HuH-7 (cell line): ENCODE measurements at regions not wholly inside any gene's neighbourhood (a gene's known extent, or its start where the extent isn't known, plus 50 kb on each side); places are given as distances from the start of the nearest gene placed in this dataset.
"Not testable (repeated sequence)": the region's sequence is repeated elsewhere in the genome, so short reads cannot be mapped to it uniquely, and the experiment has no call there.

Experiments
- DNase-seq: peaks from one replicate; pipeline ENCODE4 v3.0.0; 2011; ENCODE audit warnings: low spot score

DNA sequence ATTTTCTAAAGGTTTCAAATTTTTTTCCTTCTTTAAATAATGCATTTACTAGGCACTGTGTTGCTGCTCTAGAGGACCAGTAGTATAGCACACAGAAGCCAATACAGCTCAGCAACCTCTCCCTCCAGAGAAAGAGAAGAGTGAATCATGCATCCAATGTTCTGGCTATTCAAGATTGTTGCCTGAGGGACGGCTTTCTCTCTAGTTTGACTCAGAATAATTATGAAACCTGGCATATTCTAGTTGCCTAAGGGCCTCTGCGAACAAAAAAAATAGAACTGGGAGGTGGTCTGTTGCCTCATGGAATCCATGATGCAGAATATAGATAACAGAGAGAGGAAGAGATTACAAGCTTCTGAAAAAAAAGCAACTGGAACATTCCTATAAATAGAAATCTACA lies 1233.3 kb upstream of the PABPC4L start:
- no peak for DNase-seq

DNA sequence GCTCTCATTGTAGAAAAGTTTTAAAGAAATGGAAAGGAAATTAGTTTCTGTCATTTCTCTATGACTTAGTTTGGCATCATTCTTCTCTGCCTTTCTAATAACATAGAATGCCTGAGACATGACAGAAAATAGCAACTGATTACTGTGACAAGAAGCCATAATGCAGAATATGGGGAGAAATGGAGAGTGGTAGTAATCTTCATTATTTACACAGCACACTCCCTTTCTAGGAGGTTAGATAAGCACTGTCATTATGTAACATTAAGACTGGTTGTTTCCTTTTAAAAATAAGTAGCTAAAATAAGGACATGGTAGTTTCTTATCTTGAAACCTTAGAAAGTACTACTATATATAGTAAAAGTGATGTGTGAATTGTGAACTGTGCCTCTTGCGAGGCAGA lies 1227.9 kb upstream of the PABPC4L start:
- no peak for DNase-seq

DNA sequence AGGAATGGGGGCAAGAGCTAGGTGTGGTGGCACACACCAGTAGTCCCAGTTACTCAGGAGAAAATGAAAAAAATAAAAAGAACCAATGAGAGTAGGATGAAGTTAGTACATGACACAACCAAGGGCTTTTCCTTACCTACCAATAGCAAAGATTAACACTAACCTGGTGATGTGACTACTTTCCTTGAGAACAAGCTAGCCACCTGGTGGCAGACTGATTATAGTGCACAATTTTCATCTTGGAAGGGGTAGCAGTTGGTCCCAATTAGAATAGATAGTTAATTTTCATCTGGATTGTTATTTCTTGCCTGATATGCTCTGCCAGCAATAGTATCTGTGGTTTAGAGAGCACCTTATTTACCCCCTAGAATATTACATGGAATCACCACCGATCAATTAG lies 1216.8 kb upstream of the PABPC4L start:
- peak; percentile 8 for DNase-seq

DNA sequence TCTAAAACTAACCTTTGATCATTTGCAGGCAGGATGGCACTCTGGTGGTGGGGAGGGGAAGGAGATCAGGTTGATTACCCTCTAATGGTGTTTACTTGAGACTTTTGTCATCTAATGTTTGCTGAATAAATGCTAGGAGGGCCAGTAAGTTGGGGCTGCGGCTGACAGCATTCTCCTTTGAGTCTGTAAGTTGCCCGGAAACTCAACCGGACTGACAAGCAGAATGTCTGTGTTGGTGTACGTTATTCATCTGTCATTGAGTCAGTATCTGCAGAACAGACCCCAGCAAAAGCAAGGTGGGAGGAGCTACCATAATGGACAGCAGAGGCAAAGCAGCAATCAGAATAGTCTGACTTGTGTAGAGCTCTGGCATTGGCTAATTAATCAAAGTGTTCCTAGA lies 1210.6 kb upstream of the PABPC4L start:
- DNase-seq, result no peak

DNA sequence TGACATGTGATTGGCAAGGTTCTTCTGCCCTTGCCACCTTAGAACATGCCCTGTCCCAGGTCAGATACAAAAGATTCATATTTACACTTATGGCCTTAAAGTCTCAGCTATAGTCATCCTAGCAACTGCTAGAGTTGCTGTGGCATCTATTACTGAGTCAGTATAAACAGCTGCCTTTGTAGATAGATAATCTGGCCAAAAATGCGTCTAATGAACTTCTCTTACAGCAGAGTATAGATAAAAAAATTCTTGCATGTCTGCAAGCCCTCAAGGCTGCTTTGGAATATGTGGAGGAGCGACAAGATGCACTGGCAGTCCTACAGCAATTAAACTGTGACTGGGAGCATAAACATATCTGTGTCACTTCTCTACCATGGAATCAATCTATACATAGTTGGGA lies 1209.7 kb upstream of the PABPC4L start:
- no peak for DNase-seq

DNA sequence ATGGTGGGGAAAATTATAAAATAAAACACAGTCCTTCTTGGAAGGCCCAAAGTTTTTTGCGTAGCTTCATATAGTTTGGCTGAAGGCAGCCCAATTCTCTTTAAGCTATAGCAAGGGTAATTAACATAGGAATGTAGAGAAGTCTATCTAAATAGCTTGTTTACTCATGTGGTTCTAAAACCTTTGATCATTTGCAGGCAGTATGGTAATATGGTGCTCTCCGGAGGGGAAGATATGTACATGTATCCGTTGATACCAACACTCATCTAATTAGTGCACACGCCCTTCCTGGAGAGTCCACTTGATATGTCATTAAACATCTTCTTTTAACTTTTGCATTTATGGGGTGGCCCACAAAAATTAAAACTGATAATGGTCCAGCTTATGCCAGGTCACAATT lies 1207.7 kb upstream of the PABPC4L start:
- not testable (repeated sequence) for DNase-seq

DNA sequence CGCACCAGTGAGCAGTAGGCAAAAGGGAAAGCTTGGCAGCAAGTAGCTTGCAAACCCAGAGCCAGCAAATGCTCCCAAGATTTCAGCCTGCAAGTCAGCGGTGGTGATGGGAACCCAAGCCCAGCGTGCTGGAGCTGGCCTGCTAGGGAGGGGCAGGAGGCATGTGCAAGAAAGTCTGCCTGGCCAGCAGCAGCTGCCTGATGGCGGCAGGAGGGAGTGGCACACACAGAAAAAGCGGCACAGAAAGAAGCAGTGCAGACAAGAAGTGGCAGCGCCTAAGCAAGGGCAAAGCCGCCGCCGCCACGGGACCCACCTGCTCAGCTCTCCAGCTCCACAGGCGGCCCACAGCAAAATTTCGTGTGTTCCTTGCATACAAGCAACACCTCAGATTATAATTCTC lies 1206.5 kb upstream of the PABPC4L start:
- no peak for DNase-seq

DNA sequence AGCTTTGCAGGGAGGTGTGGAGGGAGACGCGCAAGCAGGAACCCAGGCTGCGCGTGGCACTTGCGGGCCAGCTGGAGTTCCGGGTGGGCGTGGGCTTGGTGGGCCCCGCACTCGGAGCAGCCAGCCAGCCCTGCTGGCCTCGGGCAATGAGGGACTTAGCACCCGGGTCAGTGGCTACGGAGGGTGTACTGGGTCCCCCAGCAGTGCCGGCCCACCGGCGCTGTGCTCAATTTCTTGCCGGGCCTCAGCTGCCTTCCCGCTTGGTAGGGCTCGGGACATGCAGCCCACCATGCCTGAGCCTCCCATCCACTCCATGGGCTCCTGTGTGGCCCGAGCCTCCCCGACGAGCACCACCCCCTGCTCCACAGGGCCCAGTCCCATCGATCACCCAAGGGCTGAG lies 1205.0 kb upstream of the PABPC4L start:
- DNase-seq, result not testable (repeated sequence)

DNA sequence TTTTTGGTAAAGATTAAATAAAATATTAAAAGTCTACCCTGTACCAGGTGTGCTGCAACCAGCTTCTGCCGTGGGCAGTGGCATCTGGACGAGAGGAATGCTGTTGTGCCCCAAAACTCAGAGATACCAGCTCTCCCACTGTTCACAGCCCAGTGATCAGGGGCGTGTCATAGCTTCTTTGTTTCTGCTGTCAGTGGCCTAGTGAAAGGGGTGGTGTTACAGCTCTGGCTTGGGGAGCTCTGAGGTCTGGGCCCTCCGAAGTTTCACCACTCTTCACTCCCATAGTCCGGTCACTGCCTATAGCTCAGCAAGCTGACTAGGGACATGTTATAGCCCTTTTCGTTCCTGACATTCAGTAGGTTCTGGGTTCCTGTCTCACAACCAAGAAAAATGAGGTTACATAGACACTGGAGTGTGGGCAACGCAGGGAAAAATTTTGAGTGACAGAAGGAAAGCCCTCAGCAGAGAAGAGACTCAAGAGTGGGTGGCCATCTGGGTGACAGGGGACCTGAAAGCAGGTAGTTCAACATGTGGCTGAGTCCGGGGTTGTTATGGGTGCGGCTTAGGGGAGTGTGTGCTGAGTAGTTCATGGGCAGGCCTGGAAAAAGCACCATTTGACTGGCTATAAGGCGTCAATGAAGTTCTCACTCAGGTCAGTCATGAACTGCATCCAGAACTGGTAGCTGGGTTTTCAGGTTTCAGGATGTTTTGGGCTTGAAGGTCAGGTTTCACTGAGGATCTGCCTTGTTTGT lies 1184.4 kb upstream of the PABPC4L start:
- no peak for DNase-seq

DNA sequence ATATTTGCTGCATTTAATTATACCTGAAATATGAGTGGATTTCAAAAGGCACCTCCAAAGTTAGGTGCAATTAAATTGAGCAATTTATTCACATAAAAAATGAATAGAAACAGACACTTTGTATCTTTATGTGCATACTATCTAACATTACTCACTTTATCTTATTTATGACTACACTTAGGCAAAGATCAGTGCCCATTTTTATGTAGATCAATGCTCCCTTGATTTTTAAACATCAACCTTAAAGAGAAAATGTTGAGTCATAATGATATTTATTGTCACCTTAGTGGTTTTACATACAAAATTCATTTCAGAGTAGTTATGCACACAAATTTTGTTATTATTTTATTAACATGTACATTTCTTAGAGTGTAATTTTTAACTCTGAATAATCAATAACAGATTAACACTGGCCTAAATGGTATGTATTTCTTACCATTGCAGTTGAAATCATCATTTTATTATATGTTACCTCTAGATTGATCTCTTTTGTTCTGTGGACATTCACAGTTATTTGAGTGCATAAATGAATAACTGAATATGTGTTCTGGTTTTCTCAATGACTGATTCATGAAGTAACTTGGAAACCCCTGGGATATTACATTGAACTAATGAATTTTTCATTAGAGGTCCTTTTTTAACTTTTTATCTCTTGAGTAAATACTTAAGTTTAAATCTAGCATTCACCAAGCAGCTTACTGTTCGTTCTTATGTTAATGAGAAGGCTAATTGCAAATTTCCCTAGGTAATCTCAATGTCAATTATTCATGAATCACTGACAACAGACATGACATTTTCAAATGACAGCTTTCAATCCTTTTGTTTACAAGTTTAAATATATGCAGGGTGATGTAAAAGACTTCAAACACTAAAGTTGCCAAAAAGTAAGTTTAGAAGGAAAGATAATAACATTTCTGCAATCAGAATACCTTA lies 1182.0 kb upstream of the PABPC4L start:
- no peak for DNase-seq

DNA sequence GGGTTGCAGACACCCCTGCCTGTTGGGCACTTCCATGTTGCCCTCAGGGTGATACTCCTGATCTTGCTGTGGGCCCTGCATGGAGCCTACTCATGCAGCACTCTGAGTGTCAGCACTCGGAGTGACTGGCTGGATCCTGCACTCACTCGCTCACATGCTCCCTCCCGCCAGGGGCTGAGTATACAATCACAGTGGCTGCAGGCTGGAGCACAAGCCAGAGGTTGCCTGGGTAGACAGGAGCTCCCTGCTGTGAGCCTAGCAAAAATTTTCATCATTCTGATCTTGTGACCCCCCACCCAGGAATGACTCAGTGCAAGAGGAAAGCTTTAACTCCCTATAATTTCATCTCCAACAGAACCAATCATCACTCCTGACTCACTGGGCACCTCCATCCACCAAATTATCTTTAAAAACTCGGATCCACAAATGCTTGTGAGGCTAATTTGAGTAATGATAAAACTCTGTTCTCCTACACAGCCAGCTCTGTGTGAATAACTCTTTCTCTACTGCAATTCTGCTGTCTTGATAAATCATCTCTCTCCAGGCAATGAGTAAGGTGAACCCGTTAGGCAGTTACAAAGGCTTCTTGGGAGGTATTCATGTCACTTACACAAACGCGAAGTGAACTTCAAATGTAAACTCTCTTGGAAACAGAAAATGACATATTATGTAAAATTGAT lies 1180.8 kb upstream of the PABPC4L start:
- no peak for DNase-seq

DNA sequence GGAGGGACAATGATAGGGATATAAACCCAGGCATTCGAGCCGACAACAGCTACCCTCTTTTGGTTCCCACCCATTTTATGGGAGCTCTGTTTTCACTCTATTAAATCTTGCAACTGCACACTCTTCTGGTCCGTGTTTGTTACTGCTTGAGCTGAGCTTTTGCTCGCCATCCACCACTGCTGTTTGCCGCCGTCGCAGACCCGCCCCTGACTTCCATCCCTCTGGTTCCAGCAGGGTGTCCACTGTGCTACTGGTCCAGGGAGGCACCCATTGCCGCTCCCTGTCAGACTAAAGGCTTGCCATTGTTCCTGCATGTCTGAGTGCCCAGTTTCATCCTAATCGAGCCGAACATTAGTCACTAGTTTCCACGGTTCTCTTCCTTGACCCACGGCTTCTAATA lies 1170.5 kb upstream of the PABPC4L start:
- DNase-seq, result no peak

DNA sequence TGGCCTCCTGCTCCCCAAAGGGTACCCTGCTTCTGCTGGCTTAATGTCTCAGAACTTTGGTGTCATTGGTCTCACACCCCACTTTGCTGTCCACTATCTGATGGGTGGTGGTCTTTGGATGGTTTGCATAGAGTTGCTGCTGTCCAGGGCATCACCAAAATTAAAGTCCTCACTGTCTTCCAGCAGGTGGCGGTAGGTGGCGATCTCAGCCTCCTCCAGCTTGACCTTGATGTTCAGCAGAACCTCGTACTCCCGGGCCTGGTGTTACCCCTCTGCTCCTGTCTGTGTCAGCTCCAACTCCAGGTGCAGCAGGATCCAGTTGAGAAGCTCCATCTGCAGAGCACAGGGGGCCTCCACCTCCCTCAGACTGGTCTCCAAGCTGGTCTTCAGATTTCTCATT lies 1169.5 kb upstream of the PABPC4L start:
- peak; percentile 5 for DNase-seq

DNA sequence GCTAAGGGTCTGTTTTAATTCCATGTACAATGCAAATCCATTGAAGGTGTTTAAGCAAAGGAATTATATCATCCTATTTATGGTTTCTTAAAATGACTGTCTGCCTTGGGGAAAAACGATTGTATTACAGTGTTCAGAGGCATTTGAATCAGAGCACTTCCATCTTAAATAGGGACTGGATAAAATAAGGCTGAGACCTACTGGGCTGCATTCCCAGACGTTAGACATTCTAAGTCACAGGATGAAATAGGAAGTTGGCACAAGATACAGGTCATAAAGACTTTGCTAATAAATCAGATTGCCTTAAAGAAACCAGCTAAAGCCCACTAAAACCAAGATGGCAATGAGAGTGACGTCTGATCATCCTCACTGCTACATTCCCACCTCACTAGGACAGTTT lies 1167.2 kb upstream of the PABPC4L start:
- DNase-seq, result no peak

DNA sequence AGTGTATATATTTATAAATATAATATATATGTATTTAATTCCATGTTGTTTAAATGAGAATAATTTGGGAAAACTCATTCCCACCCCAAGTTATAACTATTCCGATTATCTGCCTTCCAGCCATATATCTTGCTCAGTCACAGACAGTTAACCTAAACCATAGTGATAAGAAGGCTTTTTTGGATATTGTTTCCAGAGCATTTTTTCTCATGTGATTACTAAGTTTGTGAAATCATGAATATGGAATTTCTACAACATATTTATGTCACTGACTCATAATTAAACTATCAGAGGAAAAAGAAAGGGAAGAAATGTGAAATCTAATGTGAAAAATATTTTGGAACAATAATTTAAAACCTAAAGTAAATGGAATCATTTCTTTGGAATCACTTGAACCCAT lies 1163.5 kb upstream of the PABPC4L start:
- no peak for DNase-seq

DNA sequence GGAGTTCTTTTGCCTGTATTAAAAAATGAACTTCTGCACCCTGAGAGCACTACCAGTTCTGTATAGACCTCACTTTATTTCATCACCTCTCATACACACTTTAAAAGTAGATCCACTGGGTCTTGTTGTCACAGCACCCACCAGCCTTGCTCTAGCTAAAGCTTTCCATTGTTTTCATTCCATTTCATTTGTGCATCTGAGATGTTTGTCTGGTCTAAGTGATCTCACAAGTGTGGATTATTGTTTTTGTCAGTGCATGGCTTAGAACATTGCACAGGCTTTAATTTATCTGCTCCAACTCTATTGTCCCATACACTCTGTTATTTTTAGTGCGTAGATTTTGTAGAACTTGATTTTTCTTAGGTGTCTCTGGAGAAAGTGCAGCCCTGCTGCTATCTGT lies 1157.5 kb upstream of the PABPC4L start:
- no peak for DNase-seq

DNA sequence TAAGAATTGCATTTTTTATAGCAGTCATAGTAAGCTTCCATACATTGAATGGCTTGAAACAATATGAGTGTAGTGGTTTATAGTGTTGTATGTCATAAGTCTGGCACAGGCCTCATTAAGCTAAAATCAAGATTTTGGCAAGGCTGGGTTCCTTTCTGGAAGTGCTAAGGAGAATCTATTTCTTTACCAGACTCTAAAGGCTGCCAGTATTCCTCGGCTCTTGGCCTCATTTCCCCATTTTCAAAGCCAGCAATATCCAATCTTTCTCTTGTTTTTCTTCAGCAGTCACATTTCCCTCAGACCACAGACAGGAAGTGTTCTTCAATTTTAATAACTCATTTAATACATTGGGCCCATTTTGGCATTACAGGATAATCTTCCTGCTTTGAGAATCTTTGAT lies 1155.5 kb upstream of the PABPC4L start:
- DNase-seq, result no peak

DNA sequence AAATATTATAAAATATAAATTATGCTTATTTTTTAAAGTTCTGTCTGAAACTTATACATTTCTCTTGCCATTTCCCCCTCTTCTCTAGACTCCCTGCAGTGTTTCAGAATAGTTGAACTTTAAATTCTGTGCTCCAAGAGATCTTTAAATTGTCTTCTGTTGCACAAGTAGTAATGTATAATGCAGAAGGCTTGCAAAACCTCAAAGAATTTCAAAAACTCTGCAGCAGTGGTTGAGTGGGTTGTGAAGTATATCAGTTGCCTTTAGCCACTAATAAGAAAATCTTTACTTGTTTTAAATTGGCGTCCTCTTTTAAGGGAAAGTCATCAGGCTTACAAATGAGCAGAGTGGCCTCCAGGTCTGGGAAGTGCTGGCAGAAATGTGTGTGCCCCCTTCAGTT lies 1153.3 kb upstream of the PABPC4L start:
- DNase-seq, result no peak

DNA sequence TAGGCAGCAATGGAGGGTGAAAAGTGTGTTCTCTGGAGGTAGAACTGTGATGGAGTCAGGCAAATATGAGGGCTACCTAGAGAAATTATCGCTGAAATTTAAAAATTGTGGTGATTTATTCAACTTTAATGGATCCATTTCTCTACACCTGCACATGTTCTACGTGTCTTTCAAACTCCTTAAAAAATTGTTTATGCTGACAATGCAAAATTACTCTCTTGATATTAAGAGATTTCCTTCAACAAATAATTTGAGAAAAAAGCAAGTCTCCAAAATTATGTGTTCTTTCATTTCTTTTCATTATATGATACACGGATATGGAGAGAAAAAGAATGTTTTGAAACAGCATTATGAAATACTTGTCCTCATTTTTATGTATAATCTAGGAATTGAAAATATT lies 1151.4 kb upstream of the PABPC4L start:
- no peak for DNase-seq

DNA sequence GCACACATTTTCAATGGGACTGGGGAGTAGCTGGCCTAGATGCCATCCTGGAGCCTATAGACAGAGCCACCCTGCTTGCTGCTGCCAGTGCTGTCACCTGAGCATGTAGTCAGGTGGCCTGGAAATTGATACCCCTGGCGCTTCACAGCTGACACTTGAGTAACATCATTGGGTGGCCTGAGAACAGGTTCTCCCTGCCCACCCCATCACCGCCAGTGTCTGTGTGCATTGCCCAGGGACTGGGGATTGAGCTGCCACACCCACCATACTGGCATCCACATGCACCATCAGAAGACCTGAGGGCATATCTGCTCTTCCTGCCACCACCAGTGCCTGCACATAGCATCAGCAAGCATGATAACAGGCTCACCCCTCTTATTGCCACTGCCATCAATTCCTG lies 1142.9 kb upstream of the PABPC4L start:
- DNase-seq, result no peak

DNA sequence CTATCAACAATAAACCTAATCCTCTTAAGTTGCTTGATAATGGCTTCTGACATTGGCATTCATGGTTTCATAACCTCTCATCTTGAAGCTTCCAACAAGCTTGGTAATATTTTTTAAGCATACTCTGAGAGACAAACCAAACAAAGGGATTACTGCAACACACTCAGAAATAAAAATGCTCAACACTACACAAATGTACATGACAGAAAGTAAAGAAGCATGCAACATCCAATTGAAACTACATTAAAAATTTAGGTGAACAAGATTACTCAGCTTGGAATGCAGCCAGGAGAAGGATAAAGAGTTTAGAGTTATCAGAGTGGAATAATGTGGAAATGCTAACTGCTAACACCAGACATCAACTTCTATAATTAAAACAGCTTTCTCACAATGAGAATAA lies 1136.6 kb upstream of the PABPC4L start:
- DNase-seq, result no peak

DNA sequence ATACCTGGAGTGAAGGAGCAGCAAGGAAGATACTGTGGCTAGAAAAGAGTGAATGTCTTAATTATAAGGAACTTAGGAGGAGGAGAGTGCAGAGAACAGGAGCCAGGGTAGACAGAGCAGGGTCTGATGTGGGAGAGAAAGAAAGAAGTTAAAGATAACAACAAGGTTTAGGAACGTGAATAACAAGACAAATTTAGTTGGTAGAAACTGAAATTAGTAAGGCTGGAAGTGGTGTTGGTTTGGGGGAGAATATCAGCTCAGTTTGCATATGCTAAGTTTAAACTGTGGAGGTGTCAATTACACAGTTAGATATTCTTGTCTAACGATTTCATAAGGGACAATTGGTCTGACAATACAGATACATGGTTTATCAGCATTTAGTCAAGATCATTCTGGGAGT lies 1123.7 kb upstream of the PABPC4L start:
- DNase-seq, result no peak

DNA sequence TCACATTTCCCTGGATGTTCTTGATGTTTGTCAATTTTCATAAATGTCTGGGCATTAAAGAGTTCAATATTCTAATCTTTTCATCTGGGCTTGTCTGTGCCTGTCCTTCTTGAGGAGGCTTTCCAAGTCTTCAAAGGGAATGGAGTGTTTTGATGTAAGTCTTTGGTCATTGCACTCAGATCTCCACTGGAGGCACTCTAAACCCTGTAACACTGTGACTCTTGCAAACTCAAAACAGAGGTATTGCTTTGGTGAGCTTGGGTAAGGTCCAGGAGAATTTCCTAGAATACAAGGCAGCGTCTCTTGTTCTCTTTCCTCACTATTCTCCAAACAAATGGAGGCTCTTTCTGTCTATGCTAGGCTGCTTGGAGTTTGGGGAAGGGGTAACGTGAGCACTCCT lies 1118.1 kb upstream of the PABPC4L start:
- no peak for DNase-seq
